GM12872 (cell line): ENCODE measurements at regions not wholly inside any gene's neighbourhood (a gene's known extent, or its start where the extent isn't known, plus 50 kb on each side); places are given as distances from the start of the nearest gene placed in this dataset.

ENCODE experiments used
- TF ChIP-seq, protein P1 (sequence below): IDR thresholded peaks from 3 replicates; pipeline ENCODE4 v1.5.1; 2011; ENCODE audit warnings: low read depth, mild to moderate bottlenecking, low read length, moderate library complexity; ENCODE audit not compliant: insufficient read depth

DNA sequence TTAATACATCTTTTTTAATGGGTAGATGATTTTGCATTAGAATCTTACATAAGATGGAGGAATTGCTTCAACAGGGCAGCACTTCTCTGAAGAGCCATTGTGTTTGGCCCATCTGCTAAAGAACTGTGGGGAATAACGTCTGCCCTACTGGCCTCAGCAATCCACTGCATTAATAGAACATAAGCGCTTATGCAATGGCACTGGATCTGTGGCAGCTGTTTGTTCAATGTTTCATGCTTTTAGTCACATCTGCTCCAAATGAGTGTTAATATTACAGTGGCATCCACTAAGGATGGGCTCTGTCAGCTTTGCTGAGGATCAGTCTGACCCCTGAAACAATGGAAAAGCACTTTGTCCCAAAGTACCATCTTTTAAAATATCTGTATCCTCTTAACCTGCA lies 279.0 kb upstream of the GK2 start:
- TF ChIP-seq, protein P1, sequence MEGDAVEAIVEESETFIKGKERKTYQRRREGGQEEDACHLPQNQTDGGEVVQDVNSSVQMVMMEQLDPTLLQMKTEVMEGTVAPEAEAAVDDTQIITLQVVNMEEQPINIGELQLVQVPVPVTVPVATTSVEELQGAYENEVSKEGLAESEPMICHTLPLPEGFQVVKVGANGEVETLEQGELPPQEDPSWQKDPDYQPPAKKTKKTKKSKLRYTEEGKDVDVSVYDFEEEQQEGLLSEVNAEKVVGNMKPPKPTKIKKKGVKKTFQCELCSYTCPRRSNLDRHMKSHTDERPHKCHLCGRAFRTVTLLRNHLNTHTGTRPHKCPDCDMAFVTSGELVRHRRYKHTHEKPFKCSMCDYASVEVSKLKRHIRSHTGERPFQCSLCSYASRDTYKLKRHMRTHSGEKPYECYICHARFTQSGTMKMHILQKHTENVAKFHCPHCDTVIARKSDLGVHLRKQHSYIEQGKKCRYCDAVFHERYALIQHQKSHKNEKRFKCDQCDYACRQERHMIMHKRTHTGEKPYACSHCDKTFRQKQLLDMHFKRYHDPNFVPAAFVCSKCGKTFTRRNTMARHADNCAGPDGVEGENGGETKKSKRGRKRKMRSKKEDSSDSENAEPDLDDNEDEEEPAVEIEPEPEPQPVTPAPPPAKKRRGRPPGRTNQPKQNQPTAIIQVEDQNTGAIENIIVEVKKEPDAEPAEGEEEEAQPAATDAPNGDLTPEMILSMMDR, result no peak

DNA sequence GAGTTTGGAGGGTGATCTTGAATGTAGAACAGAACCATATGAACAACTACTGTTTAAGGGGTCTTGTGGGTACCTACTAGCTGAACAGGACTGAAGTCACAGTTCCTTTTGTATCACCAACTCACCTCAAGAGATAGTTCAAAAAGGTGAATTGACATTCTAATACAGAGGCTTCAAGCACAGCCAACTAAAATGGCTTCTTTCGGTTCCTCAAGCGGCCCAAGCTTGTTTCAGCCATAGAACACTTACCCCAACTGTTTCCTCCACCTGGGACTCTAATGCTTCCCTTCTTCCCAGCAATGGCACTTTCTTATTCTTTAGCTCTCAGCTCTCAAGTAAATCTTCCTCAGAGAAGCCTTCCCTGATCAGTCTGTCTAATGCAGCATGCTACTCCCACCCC lies 277.5 kb upstream of the GK2 start:
- TF ChIP-seq, protein P1, result no peak

DNA sequence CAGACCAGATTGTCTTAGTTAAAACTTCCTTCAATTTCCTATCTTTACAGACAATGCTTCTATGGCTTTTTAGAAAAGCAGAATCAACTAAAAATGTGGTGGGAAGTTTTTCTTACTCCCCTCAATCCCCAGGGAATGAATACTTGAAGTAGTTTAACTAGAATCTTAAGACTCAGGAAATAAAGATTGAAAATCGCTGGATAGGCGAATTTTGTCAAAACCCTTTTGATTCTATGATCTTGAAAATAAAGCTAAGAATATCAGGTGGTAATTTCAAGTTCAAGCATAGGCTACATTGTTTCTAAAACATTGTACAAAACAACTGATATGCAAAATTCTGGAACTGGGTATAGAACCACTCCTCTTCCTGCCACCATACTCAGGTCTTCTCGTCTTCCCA lies 276.5 kb upstream of the GK2 start:
- TF ChIP-seq, protein P1, result no peak

DNA sequence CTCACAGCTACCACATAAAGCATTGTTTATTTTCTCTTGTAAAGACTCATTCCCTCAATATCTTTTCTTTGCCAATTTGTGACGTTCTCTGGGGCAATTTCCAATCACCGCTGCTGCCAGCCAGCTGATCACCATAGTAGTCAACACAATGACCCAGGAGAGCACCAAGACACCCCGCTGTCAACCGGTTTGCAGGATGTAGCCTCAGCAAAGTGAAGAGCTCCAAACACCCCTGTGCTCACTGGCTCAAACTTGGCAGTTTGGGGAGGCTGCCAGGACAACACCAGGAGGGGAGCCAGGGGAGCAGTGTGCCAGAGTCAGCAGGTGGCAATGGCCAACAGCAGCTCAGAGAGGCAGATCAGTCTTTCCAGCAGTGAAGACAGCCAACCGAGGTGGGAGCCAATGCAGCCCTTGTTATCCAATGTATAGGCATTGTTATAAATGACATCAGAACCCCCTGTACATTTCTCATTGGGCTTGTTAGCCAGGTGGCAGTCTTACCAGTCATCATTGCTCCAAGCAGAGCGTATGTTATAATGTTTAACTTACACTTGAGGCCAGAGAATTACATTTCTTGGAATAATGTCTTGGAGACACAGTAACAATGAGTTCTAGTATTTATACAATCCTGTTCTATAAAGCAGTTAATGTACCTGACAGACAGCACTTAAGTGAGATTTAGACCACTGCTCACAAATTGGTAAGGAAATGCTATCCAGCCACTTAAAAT lies 274.9 kb upstream of the GK2 start:
- TF ChIP-seq, protein P1, result no peak

GRCh38 chr4:79682161-79682560 lies 274.1 kb upstream of the GK2 start:
- TF ChIP-seq, protein P1, result no peak

DNA sequence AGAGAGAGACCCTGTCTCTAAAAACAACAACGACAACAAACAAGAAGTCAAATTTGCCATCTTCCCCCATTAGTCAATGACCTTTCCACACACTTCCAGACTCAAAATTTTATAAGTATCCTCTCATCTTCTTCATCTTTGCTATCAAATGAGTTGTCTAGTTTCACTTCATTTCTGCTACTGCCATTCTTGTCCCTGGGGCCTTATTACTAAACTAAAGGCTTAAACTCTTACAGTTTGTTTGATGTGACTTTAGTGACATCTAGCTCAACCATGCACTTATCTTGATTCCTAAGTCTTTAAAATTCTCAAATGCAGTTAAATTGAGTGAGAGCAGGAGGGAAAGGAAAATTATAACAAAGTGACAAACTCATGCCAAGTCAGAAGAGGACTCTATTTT lies 271.8 kb upstream of the GK2 start:
- TF ChIP-seq, protein P1, result no peak

GRCh38 chr4:79678472-79679202 lies 270.6 kb upstream of the GK2 start:
- TF ChIP-seq, protein P1, result no peak
